Muscle layer of colon (tissue), 2 donors: ENCODE measurements at regions not wholly inside any gene's neighbourhood (a gene's known extent, or its start where the extent isn't known, plus 50 kb on each side); places are given as distances from the start of the nearest gene placed in this dataset.

Source experiments
- H3K27ac ChIP-seq: one replicate; pipeline ENCODE4 v1.7.0; 2013; ENCODE audit warnings: low read depth, mild to moderate bottlenecking, low read length, moderate library complexity
- H3K27me3 ChIP-seq, 2 donors: one replicate each; pipeline ENCODE4 v1.7.0; 2013; ENCODE audit warnings: low read length in 2 of 2, mild to moderate bottlenecking in 2 of 2; ENCODE audit not compliant: insufficient read depth in 2 of 2, control insufficient read depth in 1 of 2
- H3K36me3 ChIP-seq: one replicate; pipeline ENCODE4 v1.7.0; 2013; ENCODE audit warnings: mild to moderate bottlenecking, low read length; ENCODE audit not compliant: insufficient read depth
- H3K4me1 ChIP-seq: one replicate; pipeline ENCODE4 v1.7.0; 2013; ENCODE audit warnings: mild to moderate bottlenecking, low read length; ENCODE audit not compliant: insufficient read depth
- H3K4me3 ChIP-seq, 2 donors: one replicate each; pipeline ENCODE4 v1.7.0; 2013; ENCODE audit warnings: low read length in 2 of 2, low read depth in 1 of 2, mild to moderate bottlenecking in 1 of 2, moderate library complexity in 1 of 2
- H3K9ac ChIP-seq: one replicate; pipeline ENCODE4 v1.7.0; 2013; ENCODE audit warnings: low read length
- H3K9me3 ChIP-seq: one replicate; pipeline ENCODE4 v1.7.0; 2013; ENCODE audit warnings: mild to moderate bottlenecking, low read length
- donor health status: abdominal sarcoma.
- donor health status: Adenocarcinoma of cecum.

DNA sequence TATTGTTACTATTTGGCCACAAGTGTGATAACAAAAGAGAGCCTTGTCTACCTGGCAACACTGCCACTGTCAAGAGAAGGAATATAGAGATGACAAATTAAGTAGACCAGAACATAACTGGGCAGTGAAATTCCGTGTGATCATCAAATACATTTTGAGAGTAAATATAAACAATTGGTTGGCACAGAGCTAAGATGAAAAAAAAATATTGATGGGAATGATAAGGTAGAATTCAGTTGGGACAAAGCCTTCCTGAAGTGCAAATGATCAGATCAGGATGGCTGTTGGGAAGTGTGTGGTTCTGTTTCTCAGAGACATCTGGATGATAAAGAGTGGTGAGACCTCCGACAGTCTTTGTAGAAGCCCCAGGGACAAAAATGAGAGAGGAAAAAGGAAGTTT lies 205.5 kb upstream of the CAMK1G start:
- Histone ChIP-seq H3K9ac (no peak overlapping the region), H3K27ac (no peak overlapping the region), H3K4me1 (no peaks in the 10 kb centered on the region), H3K4me3 (no peak overlapping the region), H3K36me3 (no peaks in the 10 kb centered on the region), H3K27me3 (no peaks in the 10 kb centered on the region), H3K9me3 (no peaks in the 10 kb centered on the region)

DNA sequence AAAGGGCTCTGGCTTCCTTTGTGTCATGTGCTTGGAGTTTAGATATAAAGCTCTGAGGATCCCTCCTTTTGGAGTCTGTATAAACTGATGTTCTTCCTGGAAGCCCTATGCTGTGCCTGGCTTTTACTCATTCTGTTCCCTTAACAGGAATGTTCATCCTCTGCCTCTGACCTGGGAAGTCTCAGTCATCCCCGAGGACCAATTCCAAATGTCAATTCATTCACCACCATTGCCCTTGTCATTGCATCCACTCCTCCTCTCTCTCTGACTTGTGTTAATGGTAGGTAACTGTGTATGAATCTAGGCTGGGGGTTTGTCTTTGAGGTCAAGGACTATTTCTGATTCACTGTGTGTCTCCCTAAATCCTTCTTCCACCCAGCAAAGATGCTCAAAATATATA lies 204.2 kb upstream of the CAMK1G start:
- Histone ChIP-seq H3K36me3 (no peaks in the 10 kb centered on the region), H3K27me3 (no peaks in the 10 kb centered on the region), H3K27ac (no peak overlapping the region), H3K4me1 (no peaks in the 10 kb centered on the region), H3K9me3 (no peaks in the 10 kb centered on the region), H3K4me3 (no peak overlapping the region), H3K9ac (no peak overlapping the region)

- H3K27me3 ChIP-seq, result no peaks in the 10 kb centered on the region
- H3K4me3 ChIP-seq, result no peak overlapping the region
- H3K9me3 ChIP-seq, result no peaks in the 10 kb centered on the region
- no peak overlapping the region for H3K27ac ChIP-seq
- H3K4me1 ChIP-seq, result no peaks in the 10 kb centered on the region
- H3K36me3 ChIP-seq, result no peaks in the 10 kb centered on the region
- no peak overlapping the region for H3K9ac ChIP-seq
Observed at GRCh38 chr1:209380420-209380819, 203.1 kb upstream of the CAMK1G start.

- no peak overlapping the region for H3K27ac ChIP-seq
- no peaks in the 10 kb centered on the region for H3K9me3 ChIP-seq
- H3K4me3 ChIP-seq, result no peak overlapping the region
- no peaks in the 10 kb centered on the region for H3K4me1 ChIP-seq
- H3K36me3 ChIP-seq, result no peaks in the 10 kb centered on the region
- no peaks in the 10 kb centered on the region for H3K27me3 ChIP-seq
- no peak overlapping the region for H3K9ac ChIP-seq
Observed at GRCh38 chr1:209382231-209383100, 201.0 kb upstream of the CAMK1G start.

GRCh38 chr1:209383422-209383821 lies 200.1 kb upstream of the CAMK1G start:
- no peak overlapping the region for H3K9ac ChIP-seq
- H3K4me3 ChIP-seq, result no peak overlapping the region
- H3K36me3 ChIP-seq, result no peaks in the 10 kb centered on the region
- no peaks in the 10 kb centered on the region for H3K9me3 ChIP-seq
- no peak overlapping the region for H3K27ac ChIP-seq
- no peaks in the 10 kb centered on the region for H3K27me3 ChIP-seq
- H3K4me1 ChIP-seq, result no peaks in the 10 kb centered on the region

- H3K36me3 ChIP-seq, result no peaks in the 10 kb centered on the region
- no peaks in the 10 kb centered on the region for H3K4me1 ChIP-seq
- H3K9me3 ChIP-seq, result no peaks in the 10 kb centered on the region
- H3K27ac ChIP-seq, result no peak overlapping the region
- H3K4me3 ChIP-seq, result no peak overlapping the region
- no peaks in the 10 kb centered on the region for H3K27me3 ChIP-seq
- no peak overlapping the region for H3K9ac ChIP-seq
Observed at GRCh38 chr1:209383907-209384709, 199.4 kb upstream of the CAMK1G start.

- no peaks in the 10 kb centered on the region for H3K27me3 ChIP-seq
- H3K27ac ChIP-seq, result no peak overlapping the region
- no peaks in the 10 kb centered on the region for H3K4me1 ChIP-seq
- no peaks in the 10 kb centered on the region for H3K9me3 ChIP-seq
- H3K4me3 ChIP-seq, result no peak overlapping the region
- H3K36me3 ChIP-seq, result no peaks in the 10 kb centered on the region
- H3K9ac ChIP-seq, result no peak overlapping the region
Observed at GRCh38 chr1:209384710-209385550, 198.6 kb upstream of the CAMK1G start.

GRCh38 chr1:209386156-209386555 lies 197.4 kb upstream of the CAMK1G start:
- no peaks in the 10 kb centered on the region for H3K36me3 ChIP-seq
- no peak overlapping the region for H3K27ac ChIP-seq
- H3K9me3 ChIP-seq, result no peaks in the 10 kb centered on the region

DNA sequence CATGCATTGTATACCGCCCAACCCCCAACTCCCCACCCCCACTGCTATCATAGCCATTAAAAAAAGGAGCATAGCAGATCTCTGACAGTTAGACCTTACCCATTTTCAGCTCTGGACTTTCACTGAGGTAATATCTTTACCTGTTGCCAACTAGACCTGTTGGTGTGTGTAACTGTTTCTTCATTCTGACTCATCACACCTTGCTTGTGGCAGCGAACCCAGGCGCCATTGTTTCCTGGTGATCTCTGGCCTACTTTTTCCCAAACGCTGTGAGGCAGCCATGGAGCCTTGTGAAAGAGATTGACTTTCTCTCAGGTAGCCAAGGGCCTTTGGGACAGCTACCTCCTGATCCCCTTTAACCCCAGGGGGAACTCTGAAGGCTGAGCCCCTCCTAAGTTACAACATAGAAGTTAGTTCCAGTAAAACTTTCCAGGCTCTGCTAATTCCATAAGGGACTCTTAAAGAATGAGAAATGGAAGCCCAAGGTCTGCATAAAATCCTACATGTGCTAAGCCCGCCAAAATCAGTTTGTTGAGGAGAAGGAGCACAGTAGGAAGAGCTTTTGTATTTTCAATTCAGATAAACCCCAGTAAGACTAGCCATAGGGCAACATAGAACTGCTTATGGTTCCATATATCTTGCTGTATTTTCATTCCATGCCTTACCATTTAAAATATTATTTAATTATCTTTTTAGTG lies 196.1 kb upstream of the CAMK1G start:
- Histone ChIP-seq H3K27me3 (no peaks in the 10 kb centered on the region), H3K4me1 (no peaks in the 10 kb centered on the region), H3K4me3 (no peak overlapping the region), H3K9me3 (no peaks in the 10 kb centered on the region), H3K27ac (no peak overlapping the region), H3K36me3 (no peaks in the 10 kb centered on the region), H3K9ac (no peak overlapping the region)

More at GRCh38 chr1:209386156-209386555, 197.4 kb upstream of the CAMK1G start:
- H3K9ac ChIP-seq, result no peak overlapping the region
- H3K27me3 ChIP-seq, result no peaks in the 10 kb centered on the region
- no peaks in the 10 kb centered on the region for H3K4me1 ChIP-seq
- H3K4me3 ChIP-seq, result no peak overlapping the region

DNA sequence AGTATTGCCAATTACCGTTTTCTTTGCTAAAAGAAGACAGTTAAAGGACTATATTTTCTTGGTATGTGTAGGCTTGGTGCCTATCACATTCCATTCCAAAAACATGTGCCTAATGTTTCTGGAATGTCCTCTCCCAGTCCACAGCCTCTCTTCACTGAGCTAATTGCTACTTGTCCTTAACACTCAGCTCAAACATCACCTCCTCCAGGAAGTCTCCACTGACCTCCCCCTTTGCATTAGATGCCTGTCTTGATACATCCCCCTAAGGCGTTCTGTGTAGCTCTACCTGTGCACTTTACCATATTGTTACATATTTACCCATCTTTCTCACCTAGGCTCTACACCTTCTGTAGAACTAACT lies 195.6 kb upstream of the CAMK1G start:
- no peaks in the 10 kb centered on the region for H3K36me3 ChIP-seq
- H3K4me1 ChIP-seq, result no peaks in the 10 kb centered on the region

GRCh38 chr1:209388358-209388757 lies 195.2 kb upstream of the CAMK1G start:
- Histone ChIP-seq H3K4me3 (no peak overlapping the region), H3K27ac (no peak overlapping the region), H3K4me1 (no peaks in the 10 kb centered on the region)

More for the DNA sequence above, 195.6 kb upstream of the CAMK1G start:
- Histone ChIP-seq H3K9me3 (no peaks in the 10 kb centered on the region), H3K27ac (no peak overlapping the region), H3K4me3 (no peak overlapping the region), H3K9ac (no peak overlapping the region), H3K27me3 (no peaks in the 10 kb centered on the region)

More at GRCh38 chr1:209388358-209388757, 195.2 kb upstream of the CAMK1G start:
- Histone ChIP-seq H3K9ac (no peak overlapping the region), H3K9me3 (no peaks in the 10 kb centered on the region), H3K27me3 (no peaks in the 10 kb centered on the region), H3K36me3 (no peaks in the 10 kb centered on the region)
